WERI-Rb-1 (cell line): ENCODE measurements at regions not wholly inside any gene's neighbourhood (a gene's known extent, or its start where the extent isn't known, plus 50 kb on each side); places are given as distances from the start of the nearest gene placed in this dataset.

Experiments
- DNase-seq: peaks from one replicate; pipeline ENCODE4 v3.0.0-alpha.2; 2020
- H3K27ac ChIP-seq: fragments of 250-450 bp; sonication (Bioruptor Pico); 2 replicates; pipeline ENCODE4 v1.5.1; 2020; ENCODE audit warnings: mild to moderate bottlenecking, moderate library complexity
- H3K27me3 ChIP-seq: fragments of 250-450 bp; sonication (Bioruptor Pico); 2 replicates; pipeline ENCODE4 v1.5.1; 2021; ENCODE audit warnings: mild to moderate bottlenecking, low read depth, moderate library complexity; ENCODE audit not compliant: insufficient read depth, severe bottlenecking
- H3K36me3 ChIP-seq: fragments of 250-450 bp; sonication (Bioruptor Pico); 2 replicates; pipeline ENCODE4 v1.5.1; 2020; ENCODE audit warnings: mild to moderate bottlenecking, moderate library complexity
- H3K4me3 ChIP-seq: 2 replicates; pipeline ENCODE4 v1.5.1; 2011; ENCODE audit warnings: low read depth, mild to moderate bottlenecking, control low read depth, low read length
- H3K9me3 ChIP-seq: fragments of 250-450 bp; sonication (Bioruptor Pico); 2 replicates; pipeline ENCODE4 v1.5.1; 2021; ENCODE audit warnings: mild to moderate bottlenecking, moderate library complexity; ENCODE audit not compliant: severe bottlenecking
- CTCF ChIP-seq: IDR thresholded peaks from 2 replicates; pipeline ENCODE4 v1.5.1; 2011; ENCODE audit warnings: low read depth, mild to moderate bottlenecking, control low read depth, inconsistent platforms, low read length

DNA sequence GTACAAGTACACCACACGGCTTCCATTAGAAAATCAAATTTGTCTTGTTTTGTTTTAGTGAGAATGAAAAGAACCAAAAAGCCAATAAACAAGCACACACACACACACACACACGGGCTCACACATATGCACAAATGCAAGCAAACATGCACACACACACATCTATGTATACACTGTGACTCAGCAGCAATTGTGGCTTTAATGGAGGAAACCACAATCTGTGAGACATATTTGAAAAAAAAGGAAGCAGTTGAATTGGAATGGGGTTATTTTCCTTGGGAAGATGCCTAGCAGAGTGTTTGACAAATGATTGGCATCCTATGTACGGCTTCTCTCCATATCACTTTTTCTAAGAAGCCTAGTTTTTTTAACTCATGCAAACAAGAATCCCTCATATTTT is 201.1 kb upstream of the ARRDC4 start:
- no peak overlapping the region for H3K4me3 ChIP-seq
- no peak for DNase-seq
- H3K27me3 ChIP-seq: peaks cover 69% of the 10 kb centered on the region
- H3K9me3 ChIP-seq: no peaks in the 10 kb centered on the region
- no peak overlapping the region for H3K27ac ChIP-seq
- H3K36me3 ChIP-seq: no peaks in the 10 kb centered on the region
- no peak for TF ChIP-seq CTCF

- Histone ChIP-seq H3K9me3 (no peaks in the 10 kb centered on the region), H3K36me3 (no peaks in the 10 kb centered on the region), H3K4me3 (no peak overlapping the region), H3K27me3 (peaks cover 82% of the 10 kb centered on the region), H3K27ac (no peak overlapping the region)
- DNase-seq: no peak
- TF ChIP-seq CTCF: no peak
These were observed 199.4 kb upstream of the ARRDC4 start for GRCh38 chr15:97761110-97761509.

GRCh38 chr15:97783240-97783639 is 177.3 kb upstream of the ARRDC4 start:
- TF ChIP-seq CTCF: no peak
- no peak for DNase-seq
- H3K9me3 ChIP-seq: no peaks in the 10 kb centered on the region
- H3K27ac ChIP-seq: no peak overlapping the region
- H3K36me3 ChIP-seq: no peaks in the 10 kb centered on the region
- H3K4me3 ChIP-seq: no peak overlapping the region
- peaks cover 44% of the 10 kb centered on the region for H3K27me3 ChIP-seq

DNA sequence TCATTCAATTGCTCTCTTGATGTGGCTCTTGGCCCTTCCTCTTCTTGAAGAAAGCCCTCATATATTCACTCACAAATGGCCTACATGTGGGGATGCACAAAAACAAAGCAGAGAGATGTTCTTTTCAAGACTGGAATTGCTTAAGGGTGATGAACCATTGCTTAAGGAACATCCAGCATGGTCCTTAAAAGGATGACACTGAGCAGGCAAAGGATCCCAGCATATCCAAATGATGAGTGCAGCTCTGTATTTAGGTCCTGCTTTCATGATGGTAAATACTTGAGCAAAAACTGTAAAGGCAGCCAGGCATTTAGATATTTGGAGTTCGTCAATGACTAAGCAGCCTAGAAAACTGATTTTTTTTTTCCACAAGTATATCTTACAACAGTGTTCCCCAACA is 173.8 kb upstream of the ARRDC4 start:
- Histone ChIP-seq H3K36me3 (no peaks in the 10 kb centered on the region), H3K4me3 (no peak overlapping the region), H3K9me3 (no peaks in the 10 kb centered on the region), H3K27me3 (peaks cover 43% of the 10 kb centered on the region), H3K27ac (no peak overlapping the region)
- DNase-seq: no peak
- TF ChIP-seq CTCF: no peak

GRCh38 chr15:97790180-97790579 is 170.3 kb upstream of the ARRDC4 start:
- Histone ChIP-seq H3K9me3 (no peaks in the 10 kb centered on the region), H3K27me3 (peaks cover 54% of the 10 kb centered on the region), H3K4me3 (no peak overlapping the region), H3K27ac (no peak overlapping the region), H3K36me3 (no peaks in the 10 kb centered on the region)
- TF ChIP-seq CTCF: no peak
- DNase-seq: no peak
